ENCODE measurements at regions not wholly inside any gene's neighbourhood (a gene's known extent, or its start where the extent isn't known, plus 50 kb on each side); places are given as distances from the start of the nearest gene placed in this dataset.
"Not testable (repeated sequence)": the region's sequence is repeated elsewhere in the genome, so short reads cannot be mapped to it uniquely, and the experiment has no call there.

DNA sequence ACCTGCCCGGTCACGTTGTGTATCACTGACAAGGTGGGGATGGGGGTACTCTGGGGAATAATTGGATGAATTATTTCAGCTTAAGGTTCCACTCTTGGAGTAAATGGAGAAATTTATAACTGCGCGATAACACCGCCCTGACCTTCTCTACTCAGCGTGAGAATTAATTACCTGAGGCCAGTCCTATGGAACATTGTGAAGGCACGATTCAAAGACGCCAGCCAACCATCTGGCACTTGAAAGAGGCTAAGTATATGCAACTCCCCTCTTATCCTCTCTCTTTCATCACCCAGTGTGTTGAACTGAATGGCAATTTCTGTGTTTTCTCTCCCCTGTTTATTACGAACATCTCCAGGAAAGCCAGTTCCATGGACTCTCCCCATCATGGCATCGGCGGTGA, 235.5 kb upstream of the TUT7 start:
- Mint-ChIP-seq H3K27me3 (peaks cover 19 to 32% of the 10 kb centered on the region in 2 donors), H3K27ac (no peak overlapping the region), H3K9me3 (no peaks in the 10 kb centered on the region), H3K4me1 (ENCODE audit: low read depth in 2 of 2) (peaks cover 0 to 4% of the 10 kb centered on the region in 2 donors), H3K36me3 (no peaks in the 10 kb centered on the region), H3K4me3 (no peak overlapping the region)
- DNase-seq (ENCODE audit: low spot score) (no peak), ATAC-seq (no peak)

- Mint-ChIP-seq H3K9me3 (no peaks in the 10 kb centered on the region), H3K27ac (no peak overlapping the region)
- ATAC-seq, result no peak
Observed at GRCh38 chr9:86589273-86589672, 235.1 kb upstream of the TUT7 start.

DNA sequence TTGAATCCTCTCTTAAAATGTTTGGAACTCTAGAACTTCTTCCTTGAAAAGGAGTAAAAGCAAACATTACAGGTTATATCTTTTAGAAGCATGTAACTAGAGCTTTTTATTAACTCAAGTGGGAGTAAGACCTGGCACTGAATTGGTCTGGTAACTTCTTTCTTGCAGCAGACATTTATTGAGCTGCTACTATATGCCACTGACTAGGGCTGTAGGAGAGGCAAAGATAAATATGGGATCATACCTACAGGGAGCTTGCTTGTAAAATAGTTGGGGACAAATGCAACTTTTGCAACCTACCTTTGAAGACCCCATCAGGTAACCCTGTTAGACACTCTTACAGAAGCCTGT, 231.9 kb upstream of the TUT7 start:
- ATAC-seq (no peak), DNase-seq (ENCODE audit: low spot score) (no peak)
- Mint-ChIP-seq H3K4me3 (peak overlapping the region; percentile 54), H3K27ac (peak overlapping the region in 1 of 2 donors; percentile 5), H3K36me3 (no peaks in the 10 kb centered on the region), H3K9me3 (no peaks in the 10 kb centered on the region), H3K27me3 (peaks cover 23% of the 10 kb centered on the region in 2 donors), H3K4me1 (ENCODE audit: low read depth in 2 of 2) (peaks cover 0 to 4% of the 10 kb centered on the region in 2 donors)

More at GRCh38 chr9:86589273-86589672, 235.1 kb upstream of the TUT7 start:
- DNase-seq (ENCODE audit: low spot score), result no peak
- Mint-ChIP-seq H3K4me3 (no peak overlapping the region), H3K27me3 (peaks cover 19 to 32% of the 10 kb centered on the region in 2 donors), H3K36me3 (no peaks in the 10 kb centered on the region), H3K4me1 (ENCODE audit: low read depth in 2 of 2) (peaks cover 0 to 4% of the 10 kb centered on the region in 2 donors)

DNA sequence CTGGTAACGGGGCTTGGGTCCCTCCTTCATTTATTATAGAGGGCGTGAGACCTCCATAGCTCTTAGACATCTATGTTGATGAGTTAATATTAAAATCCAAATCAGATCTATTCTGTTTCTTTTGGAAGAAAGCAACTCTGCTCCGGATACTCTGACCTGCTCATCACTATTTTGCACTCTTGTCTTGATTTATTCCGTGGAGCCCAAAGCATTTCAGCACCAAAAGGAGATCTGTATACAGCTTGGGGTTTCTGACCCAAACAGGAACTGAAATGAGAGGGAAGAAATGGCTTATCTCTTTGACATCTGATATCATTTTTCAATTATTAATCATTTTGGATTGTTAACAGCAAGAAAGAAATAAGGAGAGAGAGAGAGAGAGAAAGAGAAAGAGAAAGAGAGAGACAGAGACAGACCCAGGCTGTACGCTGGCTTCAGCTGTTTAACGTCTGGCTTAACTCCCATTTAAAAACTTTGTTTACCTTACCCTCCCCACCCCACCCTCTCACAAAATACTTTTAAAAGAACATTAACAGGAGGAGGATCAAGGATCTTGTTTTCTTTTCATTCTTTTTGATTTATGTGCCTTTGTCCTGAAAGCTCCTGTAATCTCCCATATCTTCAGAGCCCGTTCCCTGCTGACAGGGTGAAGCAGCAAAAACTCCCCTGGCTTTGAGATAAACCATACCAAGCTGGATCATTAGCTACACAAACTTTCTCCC, 231.4 kb upstream of the TUT7 start:
- Mint-ChIP-seq H3K27me3 (peaks cover 23% of the 10 kb centered on the region in 2 donors), H3K4me3 (peak overlapping the region; percentile 54), H3K4me1 (ENCODE audit: low read depth in 2 of 2) (peaks cover 0 to 4% of the 10 kb centered on the region in 2 donors), H3K9me3 (no peaks in the 10 kb centered on the region), H3K27ac (peak overlapping the region in 1 of 2 donors; percentile 5), H3K36me3 (no peaks in the 10 kb centered on the region)
- DNase-seq (ENCODE audit: low spot score) (no peak), ATAC-seq (no peak)

DNA sequence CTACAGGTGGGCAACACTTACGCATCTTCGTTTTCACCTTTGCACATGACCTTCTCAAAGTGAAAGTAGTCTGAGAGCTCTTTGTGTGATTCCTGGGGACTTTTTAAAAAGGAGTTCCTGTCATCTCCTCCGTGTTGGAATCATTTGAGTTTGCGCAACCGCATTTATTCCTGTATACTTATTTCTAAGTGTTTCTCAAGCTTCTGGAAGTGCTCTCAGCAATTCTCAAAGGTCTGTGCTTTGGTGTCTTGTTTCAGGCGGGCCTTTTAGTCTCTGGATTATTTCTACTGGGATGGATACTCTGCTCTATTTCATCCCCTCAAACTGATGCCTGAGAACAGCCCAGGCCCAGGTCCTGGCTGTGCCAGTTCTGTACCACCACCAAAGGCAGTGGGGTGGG, 226.5 kb upstream of the TUT7 start:
- H3K27me3 Mint-ChIP-seq, result peaks cover 11 to 14% of the 10 kb centered on the region in 2 donors
- H3K4me1 Mint-ChIP-seq (ENCODE audit: low read depth in 2 of 2), result no peaks in the 10 kb centered on the region
- H3K4me3 Mint-ChIP-seq, result no peak overlapping the region
- DNase-seq (ENCODE audit: low spot score) (no peak), ATAC-seq (no peak)
- no peaks in the 10 kb centered on the region for H3K36me3 Mint-ChIP-seq
- no peak overlapping the region for H3K27ac Mint-ChIP-seq
- no peaks in the 10 kb centered on the region for H3K9me3 Mint-ChIP-seq

DNA sequence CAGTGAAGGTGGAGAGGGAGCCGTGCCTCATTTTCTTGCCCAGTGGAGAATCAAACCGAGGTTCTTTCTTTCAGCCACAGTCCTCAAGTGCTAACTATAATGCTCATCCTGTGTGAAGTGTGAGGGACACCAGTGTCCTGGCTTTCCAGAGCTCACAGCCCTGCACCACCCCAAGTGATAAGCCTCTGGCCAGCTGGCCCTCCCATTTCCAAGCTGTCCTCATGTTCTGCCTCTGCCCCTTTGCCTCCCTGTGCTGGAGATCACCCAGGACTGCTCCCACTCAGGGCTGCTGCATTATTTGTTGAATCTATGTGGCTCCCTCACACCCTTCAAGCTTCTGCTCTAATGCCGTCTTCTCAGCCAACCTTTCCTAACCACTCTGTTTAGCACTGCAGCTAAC, 224.5 kb upstream of the TUT7 start:
- no peak overlapping the region for H3K27ac Mint-ChIP-seq
- no peak for DNase-seq (ENCODE audit: low spot score)
- no peaks in the 10 kb centered on the region for H3K9me3 Mint-ChIP-seq
- peak in 1 of 2 donors; percentile 21 for ATAC-seq
- no peak overlapping the region for H3K4me3 Mint-ChIP-seq
- no peaks in the 10 kb centered on the region for H3K36me3 Mint-ChIP-seq
- peaks cover 16 to 30% of the 10 kb centered on the region in 2 donors for H3K27me3 Mint-ChIP-seq
- no peaks in the 10 kb centered on the region for H3K4me1 Mint-ChIP-seq (ENCODE audit: low read depth in 2 of 2)

GRCh38 chr9:86577420-86578333, 223.5 kb upstream of the TUT7 start:
- H3K4me1 Mint-ChIP-seq (ENCODE audit: low read depth in 2 of 2), result no peaks in the 10 kb centered on the region
- ATAC-seq (peak in 1 of 2 donors; percentile 33), DNase-seq (ENCODE audit: low spot score) (no peak)
- H3K27me3 Mint-ChIP-seq, result peaks cover 17 to 36% of the 10 kb centered on the region in 2 donors
- no peaks in the 10 kb centered on the region for H3K36me3 Mint-ChIP-seq
- H3K27ac Mint-ChIP-seq, result no peak overlapping the region
- H3K4me3 Mint-ChIP-seq, result no peak overlapping the region
- no peaks in the 10 kb centered on the region for H3K9me3 Mint-ChIP-seq

- peaks cover 13 to 33% of the 10 kb centered on the region in 2 donors for H3K27me3 Mint-ChIP-seq
- no peaks in the 10 kb centered on the region for H3K4me1 Mint-ChIP-seq (ENCODE audit: low read depth in 2 of 2)
- H3K27ac Mint-ChIP-seq, result no peak overlapping the region
- no peaks in the 10 kb centered on the region for H3K9me3 Mint-ChIP-seq
- ATAC-seq (no peak), DNase-seq (ENCODE audit: low spot score) (no peak)
- H3K36me3 Mint-ChIP-seq, result no peaks in the 10 kb centered on the region
- H3K4me3 Mint-ChIP-seq, result no peak overlapping the region
Observed at GRCh38 chr9:86575825-86576525, 221.8 kb upstream of the TUT7 start.

GRCh38 chr9:86575137-86575536, 220.9 kb upstream of the TUT7 start:
- Mint-ChIP-seq H3K27ac (no peak overlapping the region), H3K36me3 (no peaks in the 10 kb centered on the region), H3K9me3 (no peaks in the 10 kb centered on the region), H3K4me1 (ENCODE audit: low read depth in 2 of 2) (no peaks in the 10 kb centered on the region), H3K27me3 (peaks cover 12 to 37% of the 10 kb centered on the region in 2 donors), H3K4me3 (no peak overlapping the region)
- ATAC-seq (no peak), DNase-seq (ENCODE audit: low spot score) (no peak)

DNA sequence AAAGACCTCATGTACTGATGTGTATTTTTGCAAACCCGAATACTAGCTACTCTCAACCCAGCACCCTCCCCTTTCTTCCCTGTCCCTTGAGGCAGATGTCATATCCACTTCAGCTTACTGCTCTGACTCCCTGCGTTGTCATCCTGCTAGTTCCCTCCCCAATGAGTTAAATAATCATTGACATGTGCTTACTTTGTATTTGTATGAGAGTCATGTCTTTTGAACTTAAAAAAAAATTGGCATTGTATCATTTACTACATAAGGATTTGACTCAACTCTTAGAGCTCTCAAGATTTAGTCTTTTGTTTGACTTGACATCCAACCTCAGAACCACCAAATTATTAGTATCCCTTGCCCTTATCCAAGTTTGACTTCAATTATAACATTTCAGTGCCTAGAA, 219.7 kb upstream of the TUT7 start:
- no peaks in the 10 kb centered on the region for H3K4me1 Mint-ChIP-seq (ENCODE audit: low read depth in 2 of 2)
- no peaks in the 10 kb centered on the region for H3K36me3 Mint-ChIP-seq
- H3K4me3 Mint-ChIP-seq, result no peak overlapping the region
- ATAC-seq (no peak), DNase-seq (ENCODE audit: low spot score) (no peak)
- no peaks in the 10 kb centered on the region for H3K9me3 Mint-ChIP-seq
- H3K27ac Mint-ChIP-seq, result no peak overlapping the region
- peaks cover 12 to 37% of the 10 kb centered on the region in 2 donors for H3K27me3 Mint-ChIP-seq

- Mint-ChIP-seq H3K9me3 (no peaks in the 10 kb centered on the region), H3K27me3 (peaks cover 14 to 42% of the 10 kb centered on the region in 2 donors)
- no peak for ATAC-seq
Observed at GRCh38 chr9:86572904-86573303, 218.7 kb upstream of the TUT7 start.

DNA sequence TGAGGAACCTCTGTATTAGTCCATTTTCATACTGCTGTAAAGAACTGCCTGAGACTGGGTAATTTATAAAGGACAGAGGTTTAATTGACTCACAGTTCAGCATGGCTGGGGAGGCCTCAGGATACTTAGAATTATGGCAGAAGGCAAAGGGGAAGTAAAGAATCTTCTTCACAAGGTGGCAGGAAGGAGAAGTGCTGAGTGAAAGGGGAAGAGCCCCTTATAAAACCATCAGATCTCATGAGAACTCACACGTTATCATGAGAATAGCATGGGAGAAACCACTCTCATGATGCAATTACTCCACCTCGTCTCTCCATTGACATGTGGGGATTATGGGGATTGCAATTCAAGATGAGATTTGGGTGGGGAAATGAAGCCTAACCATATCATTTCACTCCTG, 211.4 kb upstream of the TUT7 start:
- not testable (repeated sequence) for H3K9me3 Mint-ChIP-seq; ATAC-seq; H3K27ac Mint-ChIP-seq; H3K4me3 Mint-ChIP-seq; H3K4me1 Mint-ChIP-seq (ENCODE audit: low read depth in 2 of 2); DNase-seq (ENCODE audit: low spot score); H3K36me3 Mint-ChIP-seq
- peaks cover 17 to 41% of the 10 kb centered on the region in 2 donors for H3K27me3 Mint-ChIP-seq

More at GRCh38 chr9:86572904-86573303, 218.7 kb upstream of the TUT7 start:
- DNase-seq (ENCODE audit: low spot score), result no peak
- Mint-ChIP-seq H3K4me1 (ENCODE audit: low read depth in 2 of 2) (no peaks in the 10 kb centered on the region), H3K27ac (no peak overlapping the region), H3K36me3 (peaks cover 5% of the 10 kb centered on the region), H3K4me3 (no peak overlapping the region)

- Mint-ChIP-seq H3K36me3 (peaks cover 5% of the 10 kb centered on the region), H3K9me3 (no peaks in the 10 kb centered on the region), H3K27me3 (peaks cover 22 to 37% of the 10 kb centered on the region in 2 donors), H3K4me3 (no peak overlapping the region), H3K27ac (no peak overlapping the region), H3K4me1 (ENCODE audit: low read depth in 2 of 2) (no peaks in the 10 kb centered on the region)
- ATAC-seq (no peak), DNase-seq (ENCODE audit: low spot score) (no peak)
Observed at GRCh38 chr9:86563936-86564335, 209.7 kb upstream of the TUT7 start.

Data from natural killer cell treated with Interleukin-12 subunit alpha and Interleukin-12 subunit beta and Interleukin-15 and Interleukin-18, amount 100 ng/mL, for 72 hours (primary cell).